ENCODE measurements at regions not wholly inside any gene's neighbourhood (a gene's known extent, or its start where the extent isn't known, plus 50 kb on each side); places are given as distances from the start of the nearest gene placed in this dataset.

- Histone ChIP-seq H3K4me2 (ENCODE audit: low read length) (no peak overlapping the region), H3K27ac (ENCODE audit: low read depth, low read length, poor library complexity, severe bottlenecking) (no peak overlapping the region), H3K9me2 (ENCODE audit: low read depth, low read length) (no peaks in the 10 kb centered on the region), H3K4me1 (ENCODE audit: insufficient read depth, low read length, severe bottlenecking) (no peaks in the 10 kb centered on the region), H3K79me2 (ENCODE audit: insufficient read depth, low read length) (no peaks in the 10 kb centered on the region), H3K9ac (ENCODE audit: low read length) (no peak overlapping the region), H3K27me3 (ENCODE audit: insufficient read depth, low read length) (no peaks in the 10 kb centered on the region), H4K20me1 (ENCODE audit: insufficient read depth, low read length) (no peaks in the 10 kb centered on the region), H2AFZ (ENCODE audit: low read length) (no peak overlapping the region), H3K9me3 (ENCODE audit: low read length) (no peaks in the 10 kb centered on the region), H3F3A (ENCODE audit: insufficient read depth, low read length) (no peaks in the 10 kb centered on the region), H3K36me3 (ENCODE audit: insufficient read depth, low read length) (no peaks in the 10 kb centered on the region), H3K4me3 (ENCODE audit: low read depth, low read length, poor library complexity, severe bottlenecking) (no peak overlapping the region)
- no peak for TF ChIP-seq CTCF (IDR thresholded peaks at IDR 0.05; ENCODE audit: low read length)
- TF ChIP-seq EZH2 (IDR thresholded peaks at IDR 0.05; ENCODE audit: borderline replicate concordance, low read length), result no peak
These were observed 1095.7 kb downstream of the AACS start for GRCh38 chr12:126160912-126161311.

- H4K20me1 ChIP-seq (ENCODE audit: insufficient read depth, low read length), result no peaks in the 10 kb centered on the region
- H3K4me3 ChIP-seq (ENCODE audit: low read depth, low read length, poor library complexity, severe bottlenecking), result no peak overlapping the region
- H3K9me3 ChIP-seq (ENCODE audit: low read length), result no peaks in the 10 kb centered on the region
- no peaks in the 10 kb centered on the region for H3K79me2 ChIP-seq (ENCODE audit: insufficient read depth, low read length)
- no peak overlapping the region for H2AFZ ChIP-seq (ENCODE audit: low read length)
- H3K4me1 ChIP-seq (ENCODE audit: insufficient read depth, low read length, severe bottlenecking), result no peaks in the 10 kb centered on the region
- no peaks in the 10 kb centered on the region for H3K9me2 ChIP-seq (ENCODE audit: low read depth, low read length)
- H3K27me3 ChIP-seq (ENCODE audit: insufficient read depth, low read length), result no peaks in the 10 kb centered on the region
- no peaks in the 10 kb centered on the region for H3K36me3 ChIP-seq (ENCODE audit: insufficient read depth, low read length)
- no peak overlapping the region for H3K27ac ChIP-seq (ENCODE audit: low read depth, low read length, poor library complexity, severe bottlenecking)
- H3K9ac ChIP-seq (ENCODE audit: low read length), result no peak overlapping the region
- H3K4me2 ChIP-seq (ENCODE audit: low read length), result no peak overlapping the region
- no peaks in the 10 kb centered on the region for H3F3A ChIP-seq (ENCODE audit: insufficient read depth, low read length)
- TF ChIP-seq CTCF (IDR thresholded peaks at IDR 0.05; ENCODE audit: low read length) (no peak), EZH2 (IDR thresholded peaks at IDR 0.05; ENCODE audit: borderline replicate concordance, low read length) (no peak)
These were observed 1098.7 kb downstream of the AACS start for GRCh38 chr12:126163984-126164383.

- no peaks in the 10 kb centered on the region for H4K20me1 ChIP-seq (ENCODE audit: insufficient read depth, low read length)
- no peak overlapping the region for H3K27ac ChIP-seq (ENCODE audit: low read depth, low read length, poor library complexity, severe bottlenecking)
- H3K4me3 ChIP-seq (ENCODE audit: low read depth, low read length, poor library complexity, severe bottlenecking), result no peak overlapping the region
- no peaks in the 10 kb centered on the region for H3K4me1 ChIP-seq (ENCODE audit: insufficient read depth, low read length, severe bottlenecking)
- TF ChIP-seq EZH2 (IDR thresholded peaks at IDR 0.05; ENCODE audit: borderline replicate concordance, low read length) (no peak), CTCF (IDR thresholded peaks at IDR 0.05; ENCODE audit: low read length) (no peak)
- no peak overlapping the region for H3K9ac ChIP-seq (ENCODE audit: low read length)
- H3K27me3 ChIP-seq (ENCODE audit: insufficient read depth, low read length), result no peaks in the 10 kb centered on the region
- H3K36me3 ChIP-seq (ENCODE audit: insufficient read depth, low read length), result no peaks in the 10 kb centered on the region
- H3K9me2 ChIP-seq (ENCODE audit: low read depth, low read length), result no peaks in the 10 kb centered on the region; the same call in 1 of the 2 replicates
- H3K79me2 ChIP-seq (ENCODE audit: insufficient read depth, low read length), result no peaks in the 10 kb centered on the region
- H3K4me2 ChIP-seq (ENCODE audit: low read length), result no peak overlapping the region
- no peaks in the 10 kb centered on the region for H3K9me3 ChIP-seq (ENCODE audit: low read length)
- H2AFZ ChIP-seq (ENCODE audit: low read length), result no peak overlapping the region
- no peaks in the 10 kb centered on the region for H3F3A ChIP-seq (ENCODE audit: insufficient read depth, low read length)
These were observed 1106.8 kb downstream of the AACS start for GRCh38 chr12:126171937-126172559.
